ENCODE measurements at regions not wholly inside any gene's neighbourhood (a gene's known extent, or its start where the extent isn't known, plus 50 kb on each side); places are given as distances from the start of the nearest gene placed in this dataset.
"Not testable (repeated sequence)": the region's sequence is repeated elsewhere in the genome, so short reads cannot be mapped to it uniquely, and the experiment has no call there.

GRCh38 chr9:124126648-124127646 lies 115.4 kb downstream of the LHX2 start:
- DNase-seq = no peak

- DNase-seq = no peak
These were observed 117.1 kb downstream of the LHX2 start for GRCh38 chr9:124128568-124129166.

DNA sequence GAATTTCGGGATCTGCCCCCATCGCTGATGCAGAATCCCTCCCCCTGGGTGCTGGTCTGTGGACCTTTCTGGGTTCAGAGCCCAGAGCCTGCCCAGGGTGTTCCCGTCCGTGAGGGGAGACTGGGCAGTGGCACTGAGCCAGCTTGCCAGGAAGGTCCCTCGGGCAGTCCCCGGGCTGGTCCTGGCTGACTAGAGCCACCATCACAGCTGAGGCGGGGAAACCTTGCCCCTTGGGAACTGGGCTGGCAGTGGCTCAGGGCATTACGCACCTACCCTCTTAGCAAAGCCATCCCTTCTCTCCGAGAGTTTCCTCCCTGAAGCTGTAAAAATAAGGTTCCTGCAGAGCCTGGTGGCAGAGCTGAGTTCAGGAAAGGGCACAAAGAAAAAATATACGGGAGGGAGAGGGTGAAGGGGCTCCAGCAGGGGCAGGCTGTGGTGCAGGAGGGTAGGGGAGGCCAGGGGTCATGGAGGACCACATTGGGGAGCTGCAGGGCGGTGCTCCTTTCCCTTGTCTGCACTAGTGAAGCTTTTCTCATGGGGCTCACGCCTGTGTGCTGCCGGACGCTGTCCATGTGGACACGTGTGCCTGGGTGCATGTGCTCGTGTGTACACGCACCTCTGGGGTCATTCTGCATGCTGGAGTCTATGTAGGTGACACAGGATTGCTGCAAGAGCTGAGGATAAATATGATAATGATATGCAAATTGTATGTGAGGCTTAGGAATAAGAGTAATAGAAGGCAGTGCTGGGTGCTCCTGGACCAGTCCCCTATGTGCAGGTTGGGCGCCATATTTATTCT lies 118.9 kb downstream of the LHX2 start:
- DNase-seq = no peak

- DNase-seq = not testable (repeated sequence)
These were observed 120.0 kb downstream of the LHX2 start for GRCh38 chr9:124131518-124131917.

DNA sequence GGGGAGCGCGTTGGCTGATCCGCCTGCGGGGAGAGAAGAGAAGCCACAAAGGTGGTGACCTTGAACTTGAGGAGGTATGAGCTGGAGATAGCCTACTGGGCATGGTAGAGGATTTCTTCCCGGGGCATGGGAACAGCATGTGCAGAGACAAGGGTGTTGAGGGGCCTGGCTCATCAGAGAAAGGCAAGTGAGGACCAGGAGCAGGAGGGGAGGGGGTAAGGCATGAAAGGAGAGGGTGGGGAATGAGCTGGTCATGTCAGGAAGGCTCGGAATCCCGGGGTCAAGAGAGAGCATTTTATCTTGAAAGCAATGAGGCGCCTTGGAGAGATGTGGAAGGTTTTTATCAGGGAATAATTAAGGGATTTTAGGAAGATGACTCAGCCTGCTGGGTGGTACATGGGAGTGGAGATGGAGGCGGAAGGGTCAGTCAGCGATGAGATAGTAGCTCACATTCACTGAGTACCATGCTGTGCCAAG lies 121.1 kb downstream of the LHX2 start:
- DNase-seq = no peak

DNA sequence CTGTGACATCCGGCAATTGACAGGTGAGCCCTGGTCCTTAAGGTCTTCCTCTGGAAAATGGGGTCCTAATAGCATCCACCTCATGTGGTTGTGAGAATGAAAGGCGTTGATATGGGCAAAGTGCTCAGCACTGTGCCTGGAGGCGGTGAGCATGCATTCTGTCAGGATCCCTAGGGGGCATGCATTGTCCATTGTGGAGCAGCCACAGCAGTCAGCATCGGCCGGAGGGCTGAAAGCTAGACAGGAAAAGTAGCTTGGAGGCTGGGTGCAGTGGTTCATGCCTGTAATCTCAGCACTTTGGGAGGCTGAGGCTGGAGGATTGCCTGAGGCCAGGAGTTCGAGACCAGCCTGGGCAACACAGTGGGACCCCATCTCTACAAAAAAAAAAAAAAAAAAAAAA lies 122.2 kb downstream of the LHX2 start:
- DNase-seq = peak; percentile 35

GRCh38 chr9:124134526-124134925 lies 123.0 kb downstream of the LHX2 start:
- no peak for DNase-seq

GRCh38 chr9:124135813-124136365 lies 121.9 kb upstream of the NEK6 start:
- DNase-seq = no peak

- DNase-seq = no peak
These were observed 120.5 kb upstream of the NEK6 start for GRCh38 chr9:124137009-124137943.

GRCh38 chr9:124137944-124138335 lies 119.8 kb upstream of the NEK6 start:
- no peak for DNase-seq

DNA sequence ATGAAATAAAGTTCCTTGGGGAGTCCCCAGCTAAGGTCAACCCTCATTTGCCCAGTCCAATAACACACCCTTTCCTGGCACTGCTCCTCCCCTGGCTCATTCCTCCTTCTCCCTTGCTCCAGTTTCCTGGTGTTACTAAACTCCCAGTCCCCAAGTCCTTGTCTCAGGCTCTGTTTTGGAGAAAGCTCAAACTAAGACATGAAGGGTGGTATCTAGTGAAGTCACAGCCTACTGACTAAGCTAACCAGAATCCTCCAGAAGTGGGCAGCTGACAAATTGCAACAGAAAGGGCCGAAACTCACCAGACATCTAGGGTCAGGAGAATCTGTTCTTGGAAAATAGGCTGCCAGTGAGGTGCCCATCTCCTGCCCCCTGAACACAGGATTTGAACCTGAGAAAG lies 118.7 kb upstream of the NEK6 start:
- no peak for DNase-seq

GRCh38 chr9:124140941-124141568 lies 116.7 kb upstream of the NEK6 start:
- no peak for DNase-seq

DNA sequence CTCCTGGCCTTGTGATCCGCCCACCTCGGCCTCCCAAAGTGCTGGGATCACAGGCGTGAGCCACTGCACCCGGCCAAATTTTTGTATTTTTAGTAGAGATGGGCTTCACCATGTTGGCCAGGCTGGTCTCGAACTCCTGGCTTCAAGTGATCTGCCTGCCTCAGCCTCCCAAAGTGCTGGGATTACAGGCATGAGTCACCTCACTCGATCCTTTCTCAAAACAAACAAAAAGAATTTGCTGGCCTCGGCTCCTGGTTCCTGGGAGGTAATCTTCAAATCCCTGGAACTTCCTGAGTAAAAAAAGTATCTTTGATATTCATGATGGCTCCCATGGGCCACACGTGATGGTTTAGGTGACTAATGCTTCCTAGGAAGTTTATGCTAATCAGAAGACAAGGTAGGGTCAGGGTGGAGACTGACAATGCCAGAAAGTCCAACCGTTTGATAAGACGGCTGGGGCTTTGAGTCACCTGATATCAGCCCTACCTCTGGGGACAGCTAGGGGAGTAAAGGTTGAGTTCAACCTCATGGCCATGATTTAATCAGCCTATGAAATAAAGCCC lies 113.1 kb upstream of the NEK6 start:
- not testable (repeated sequence) for DNase-seq

DNA sequence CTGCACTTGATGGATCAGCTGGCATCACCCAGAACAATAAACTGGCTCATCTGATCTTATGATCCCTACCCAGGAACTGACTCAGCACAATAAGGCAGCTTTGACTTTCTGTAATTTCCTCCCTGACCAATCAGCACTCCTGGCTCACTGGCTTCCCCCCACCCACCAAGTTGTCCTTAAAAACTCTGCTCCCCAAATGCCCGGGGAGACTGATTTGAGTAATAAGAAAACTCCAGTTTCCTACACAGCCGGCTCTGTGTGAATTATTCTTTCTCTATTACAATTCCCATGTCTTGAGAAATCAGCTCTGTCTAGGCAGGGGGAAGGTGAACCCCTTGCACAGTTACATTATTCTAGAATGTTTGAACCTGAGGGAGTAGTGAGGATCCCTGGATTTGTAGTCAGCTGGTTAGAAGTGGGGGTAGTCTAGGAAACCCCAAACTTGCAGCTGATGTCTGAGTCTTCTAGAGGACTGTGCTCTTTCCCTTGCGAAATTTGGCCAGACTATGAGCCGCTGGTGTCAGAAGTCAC lies 111.7 kb upstream of the NEK6 start:
- no peak for DNase-seq

DNA sequence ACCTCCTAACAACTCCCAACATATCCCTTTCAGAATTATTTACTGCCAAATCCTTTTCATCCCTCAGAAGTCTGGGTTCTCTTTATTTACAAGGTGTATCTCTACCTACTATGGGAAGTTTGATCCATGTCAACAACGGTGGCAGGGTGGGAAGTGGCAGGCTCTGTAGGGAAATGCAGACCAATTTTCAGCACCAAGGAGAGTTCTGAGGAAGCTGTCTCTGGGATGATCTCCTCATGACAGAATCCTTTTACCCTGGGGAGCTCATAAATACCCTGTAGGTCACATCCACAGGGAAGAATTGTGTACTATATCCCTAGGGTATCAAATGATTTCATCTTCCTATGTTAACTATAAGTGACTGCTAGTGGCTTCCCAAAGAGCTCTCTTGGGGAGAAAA lies 107.8 kb upstream of the NEK6 start:
- DNase-seq = no peak

DNA sequence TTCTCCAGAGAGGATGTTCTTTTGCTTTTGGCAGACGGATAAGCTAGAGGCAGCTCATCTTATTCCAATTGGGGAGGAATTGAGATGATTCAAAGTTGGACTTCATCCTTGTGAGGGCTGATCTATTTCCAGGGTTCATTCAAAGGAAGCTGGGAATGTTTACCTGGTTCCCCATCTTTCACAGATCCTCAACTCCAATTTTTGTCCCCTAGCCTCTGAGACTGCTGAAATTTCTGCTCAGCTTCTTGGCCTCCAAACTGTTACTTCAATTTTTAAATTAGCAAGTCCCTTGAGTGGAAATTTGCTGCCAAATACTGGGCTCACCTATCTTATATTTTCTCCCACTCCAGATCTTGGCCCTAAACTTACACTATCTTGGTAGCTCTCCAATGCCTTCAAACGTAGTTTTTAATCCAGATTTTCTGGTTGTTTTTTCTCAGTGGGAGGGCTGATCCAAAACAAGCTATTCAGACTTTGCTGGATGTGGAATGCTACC lies 93.9 kb upstream of the NEK6 start:
- DNase-seq = no peak

DNA sequence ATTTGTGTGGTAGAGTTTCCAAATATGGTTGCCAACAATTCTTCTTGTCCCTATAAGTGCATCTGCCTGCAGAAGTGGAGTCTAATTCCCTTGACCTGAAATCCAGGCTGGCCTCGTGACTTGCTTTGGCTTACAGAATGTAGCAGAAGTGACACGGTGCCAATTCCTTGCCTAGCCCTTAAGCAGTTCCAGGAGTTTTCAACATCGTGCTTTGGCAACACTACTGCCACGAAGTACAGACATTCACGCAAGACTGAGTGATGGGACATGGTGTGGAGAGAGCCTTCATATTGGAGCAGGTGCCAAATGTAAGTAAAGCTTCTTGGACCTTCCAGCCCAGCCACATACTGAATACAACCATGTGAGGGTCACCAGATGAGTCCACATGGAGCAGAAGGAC lies 92.9 kb upstream of the NEK6 start:
- no peak for DNase-seq

- DNase-seq = no peak
These were observed 83.3 kb upstream of the NEK6 start for GRCh38 chr9:124174433-124174832.

- not testable (repeated sequence) for DNase-seq
These were observed 80.2 kb upstream of the NEK6 start for GRCh38 chr9:124177522-124177921.

Data from GF-D8 (cell line).